Forelimb muscle (tissue), 1 donor: ENCODE measurements at regions not wholly inside any gene's neighbourhood (a gene's known extent, or its start where the extent isn't known, plus 50 kb on each side); places are given as distances from the start of the nearest gene placed in this dataset.

ENCODE experiments used
- DNase-seq: peaks from one replicate; pipeline ENCODE4 v3.0.0-alpha.2; 2013; ENCODE audit warnings: low read depth

DNA sequence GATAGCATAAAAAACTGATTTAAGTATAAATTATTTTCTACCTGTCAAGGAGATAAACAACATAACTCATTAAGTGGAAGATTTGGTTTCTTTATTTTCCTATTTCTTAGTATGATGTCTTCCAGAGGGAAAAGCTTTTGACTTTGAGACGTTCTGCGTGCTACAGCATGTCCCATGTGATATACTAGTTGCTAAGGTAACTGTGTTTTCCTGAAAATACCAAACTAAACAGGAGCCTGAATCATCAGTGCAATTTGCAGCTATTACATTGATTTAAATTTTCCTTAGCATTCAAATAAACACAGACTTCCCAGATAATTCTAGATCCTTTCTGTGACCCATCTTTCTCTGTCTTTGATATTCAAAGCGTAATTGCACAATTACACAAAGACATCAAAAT, 117.7 kb upstream of the P2RY1 start:
- no peak for DNase-seq

- DNase-seq = no peak
Measured at GRCh38 chr3:152718810-152719209, 116.1 kb upstream of the P2RY1 start.

DNA sequence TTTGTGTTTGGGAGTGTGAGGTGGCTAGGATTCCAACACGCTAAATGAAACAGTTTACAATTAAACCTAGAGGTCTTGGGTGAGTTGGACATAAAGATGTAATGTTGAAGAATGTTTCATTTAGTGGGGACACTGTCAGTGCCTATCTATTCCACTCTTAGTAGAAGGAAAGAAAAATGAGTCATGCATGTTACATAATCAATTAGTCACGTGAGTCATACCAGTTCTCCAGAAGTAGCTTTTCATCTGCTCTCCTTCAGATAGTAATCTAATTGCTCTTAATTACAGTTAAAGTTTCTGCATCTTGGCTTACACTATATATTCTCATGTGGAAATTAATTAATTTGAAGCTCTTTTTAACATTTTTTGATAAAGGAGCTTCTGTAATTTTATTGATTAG, 115.7 kb upstream of the P2RY1 start:
- DNase-seq = no peak

- DNase-seq = no peak
Measured at GRCh38 chr3:152720951-152721718, 113.8 kb upstream of the P2RY1 start.

DNA sequence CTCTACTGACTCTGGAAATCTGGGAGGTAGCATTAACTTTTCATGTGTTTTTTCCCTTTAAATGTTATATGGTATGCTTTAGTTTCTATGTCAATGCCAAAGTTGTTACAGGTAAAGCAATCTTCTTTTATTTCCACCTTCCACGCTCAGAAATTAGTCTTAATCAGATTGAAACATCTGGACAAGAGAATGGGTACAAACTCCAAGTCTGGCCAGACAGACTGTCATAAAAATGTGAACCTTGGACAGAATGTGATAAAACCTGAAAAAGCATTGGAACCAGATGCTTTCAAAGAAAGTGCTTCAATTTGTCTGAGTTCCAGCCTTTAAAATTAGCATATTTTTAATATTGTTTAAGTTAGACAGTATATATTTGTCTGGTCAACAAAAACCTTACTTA, 110.7 kb upstream of the P2RY1 start:
- no peak for DNase-seq

DNA sequence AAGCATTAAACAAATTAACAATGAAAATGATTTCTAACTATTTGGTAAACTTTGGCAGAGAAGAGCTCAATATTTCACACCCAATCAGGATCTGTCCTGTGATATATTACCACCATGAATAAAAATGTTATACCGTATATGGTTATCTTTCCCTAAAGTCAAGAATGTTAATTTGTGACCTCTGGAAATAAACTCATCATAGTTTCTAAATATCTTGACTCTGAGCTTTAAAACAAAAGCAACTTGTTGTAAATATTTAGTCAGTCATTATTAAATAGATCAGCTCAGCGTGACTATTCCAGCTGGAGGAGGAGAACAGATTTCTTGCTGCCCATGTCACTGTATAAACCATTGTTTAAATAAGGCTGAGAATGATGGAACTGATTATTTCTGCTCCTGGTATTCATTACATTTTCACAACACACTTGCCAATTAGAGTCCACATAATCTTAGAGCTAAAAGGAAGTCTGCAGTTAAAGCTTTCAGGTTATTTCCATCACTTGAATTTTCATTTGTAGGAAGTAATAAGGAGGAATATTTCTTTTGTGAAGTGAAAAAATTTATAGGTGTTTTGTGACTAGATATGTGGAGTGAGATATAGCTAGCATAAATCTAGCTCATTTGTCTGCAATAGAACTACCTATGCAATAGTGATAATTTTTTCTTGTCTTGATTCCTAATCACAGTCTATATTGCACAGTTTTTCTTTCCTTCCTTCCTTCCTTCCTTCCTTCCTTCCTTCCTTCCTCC, 106.5 kb upstream of the P2RY1 start:
- no peak for DNase-seq

DNA sequence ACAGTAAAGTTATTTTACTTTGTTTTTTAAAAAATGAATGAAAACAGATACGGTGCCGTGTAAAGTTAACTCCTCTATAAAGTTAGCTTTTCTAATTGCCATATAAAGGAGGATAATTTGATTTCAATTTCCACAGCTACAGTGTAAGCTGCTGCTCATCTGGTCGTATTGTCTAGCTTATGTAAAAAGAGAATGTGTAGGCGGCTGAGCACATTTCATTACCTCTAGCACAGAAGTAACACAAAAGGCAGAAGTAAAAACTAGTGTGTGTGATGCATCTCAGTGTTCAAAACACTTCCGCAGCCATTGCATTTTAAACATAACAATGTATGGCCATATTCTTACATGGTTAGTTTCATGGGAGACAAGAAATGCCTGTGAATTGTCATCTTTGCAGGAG, 105.0 kb upstream of the P2RY1 start:
- no peak for DNase-seq

DNA sequence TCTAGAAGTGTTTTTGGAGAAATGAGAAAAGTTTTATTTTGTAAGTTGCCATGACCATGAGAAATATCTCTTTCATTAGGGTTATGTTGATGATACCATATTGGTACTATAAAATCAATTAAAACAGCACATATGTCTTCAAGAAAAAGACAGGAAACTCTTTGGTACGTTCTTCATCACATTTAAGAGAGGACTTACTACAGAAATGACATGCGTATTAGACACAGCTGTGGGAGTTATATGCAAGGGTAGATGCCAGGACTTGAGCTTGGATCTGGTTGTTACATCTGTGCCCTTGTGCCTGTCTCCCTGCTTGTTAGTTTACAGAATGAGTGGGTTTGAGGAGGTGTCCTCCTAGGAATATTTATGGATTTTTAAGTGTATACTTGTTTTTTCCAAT, 103.4 kb upstream of the P2RY1 start:
- no peak for DNase-seq

DNA sequence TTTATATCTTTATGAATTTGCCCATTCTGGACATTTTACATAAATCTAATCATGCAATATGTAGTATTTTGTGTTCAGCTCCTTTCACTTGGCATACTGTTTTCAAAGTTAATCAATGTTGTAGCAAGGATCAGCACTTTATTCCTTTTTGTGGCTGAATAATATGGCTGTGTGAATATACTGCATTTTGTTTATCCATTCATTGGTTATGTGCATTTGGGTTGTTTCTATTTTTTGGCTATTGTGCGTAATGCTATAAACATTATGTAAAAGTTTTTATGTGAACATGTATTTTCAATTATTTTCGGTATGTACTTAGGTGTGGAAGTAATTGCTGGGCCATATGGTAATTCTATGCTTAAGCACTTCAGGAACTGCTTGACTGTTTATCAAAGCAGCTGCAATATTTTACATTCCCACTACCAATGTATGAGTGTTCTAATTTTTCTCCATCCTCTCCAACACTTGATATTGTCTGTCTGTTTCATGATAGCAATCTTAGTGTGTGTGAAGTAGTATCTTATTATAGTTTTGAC, 101.3 kb upstream of the P2RY1 start:
- no peak for DNase-seq

- DNase-seq = no peak
Measured at GRCh38 chr3:152737021-152737908, 97.7 kb upstream of the P2RY1 start.

DNA sequence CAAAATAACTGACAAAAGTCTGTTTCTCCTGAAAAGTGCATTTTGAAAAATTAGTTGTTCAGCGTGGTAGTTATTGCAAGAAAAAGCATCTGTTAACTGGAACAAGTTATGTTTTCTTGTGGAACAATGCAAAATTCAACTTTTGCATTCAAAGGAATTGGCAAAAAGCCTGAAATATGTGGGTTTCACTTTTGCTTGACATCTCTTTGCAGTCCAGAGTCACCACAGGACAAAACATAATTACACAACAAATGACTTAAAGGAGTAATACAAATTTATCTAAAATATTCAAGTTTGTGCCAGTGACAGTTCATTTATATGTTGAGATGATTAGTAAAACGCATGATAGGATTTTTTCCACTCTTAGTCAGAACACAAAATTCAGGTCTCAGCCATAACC, 96.3 kb upstream of the P2RY1 start:
- DNase-seq = peak; percentile 25

DNA sequence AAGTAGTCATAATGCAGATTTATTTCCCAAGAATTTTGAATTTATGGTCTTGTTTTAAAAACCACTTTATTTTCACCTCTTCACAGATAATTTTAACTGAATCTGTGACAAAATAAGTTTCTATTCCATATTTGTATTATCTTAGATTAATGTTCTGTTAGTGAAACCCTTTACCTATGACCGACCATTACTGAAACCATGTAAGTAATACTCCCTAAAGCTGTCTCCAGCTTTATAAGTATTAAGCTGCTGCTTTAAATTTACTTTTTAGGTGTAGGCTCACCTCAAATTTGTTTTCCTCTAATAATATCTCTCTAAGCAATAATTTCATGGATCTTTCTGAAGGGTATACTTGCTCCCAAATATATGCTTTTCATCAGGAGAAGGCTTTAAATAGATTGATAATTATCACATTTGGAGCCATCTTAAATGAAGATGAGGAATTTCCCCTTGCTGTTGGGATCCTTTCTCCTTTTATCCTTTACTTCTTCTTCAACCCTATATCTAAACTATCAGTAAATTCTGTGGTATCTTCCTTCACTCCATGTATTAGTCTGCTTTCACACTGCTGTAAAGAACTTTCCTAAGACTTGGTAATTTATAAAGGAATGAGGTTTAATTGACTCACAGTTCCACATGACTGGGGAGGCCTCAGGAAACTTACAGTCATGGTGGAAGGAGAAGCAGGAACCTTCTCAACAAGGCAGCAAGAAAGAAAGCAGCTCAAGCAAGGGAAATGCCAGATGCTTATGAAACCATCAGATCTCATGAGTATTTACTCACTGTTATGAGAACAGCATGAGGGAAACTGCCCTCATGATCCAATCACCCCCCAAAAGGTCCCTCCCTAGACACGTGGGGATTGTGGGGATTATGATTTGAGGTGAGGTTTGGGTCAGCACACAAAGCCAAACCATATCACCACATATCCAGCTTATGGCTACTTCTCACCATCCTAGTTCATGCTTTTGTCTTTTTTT, 92.3 kb upstream of the P2RY1 start:
- no peak for DNase-seq

DNA sequence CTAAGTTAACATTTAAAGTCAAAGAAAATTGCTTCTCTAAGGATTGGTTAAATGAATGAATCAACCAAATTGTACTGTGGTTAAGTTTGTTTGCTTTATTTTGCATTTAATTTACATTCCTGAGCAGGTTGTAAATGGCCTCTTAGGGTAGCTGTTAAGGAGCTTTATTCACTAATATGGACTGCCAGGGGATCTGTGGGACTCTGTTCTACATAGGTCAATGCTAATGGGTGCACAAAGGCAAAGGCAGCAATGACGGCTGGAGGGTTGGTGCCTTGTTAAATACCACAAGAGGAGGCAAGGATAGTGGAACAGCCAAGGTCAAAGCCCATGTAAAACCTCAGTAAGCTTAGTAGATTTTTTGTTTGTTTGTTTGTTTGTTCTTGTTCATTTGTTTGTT, 89.3 kb upstream of the P2RY1 start:
- no peak for DNase-seq

- no peak for DNase-seq
Measured at GRCh38 chr3:152754303-152754702, 80.6 kb upstream of the P2RY1 start.

- DNase-seq = no peak
Measured at GRCh38 chr3:152756807-152757206, 78.1 kb upstream of the P2RY1 start.

- DNase-seq = no peak
Measured at GRCh38 chr3:152760024-152760563, 74.8 kb upstream of the P2RY1 start.

GRCh38 chr3:152760591-152760990, 74.3 kb upstream of the P2RY1 start:
- no peak for DNase-seq

- no peak for DNase-seq
Measured at GRCh38 chr3:152768478-152768877, 66.5 kb upstream of the P2RY1 start.

- no peak for DNase-seq
Measured at GRCh38 chr3:152769523-152769922, 65.4 kb upstream of the P2RY1 start.

GRCh38 chr3:152770296-152770695, 64.6 kb upstream of the P2RY1 start:
- no peak for DNase-seq

DNA sequence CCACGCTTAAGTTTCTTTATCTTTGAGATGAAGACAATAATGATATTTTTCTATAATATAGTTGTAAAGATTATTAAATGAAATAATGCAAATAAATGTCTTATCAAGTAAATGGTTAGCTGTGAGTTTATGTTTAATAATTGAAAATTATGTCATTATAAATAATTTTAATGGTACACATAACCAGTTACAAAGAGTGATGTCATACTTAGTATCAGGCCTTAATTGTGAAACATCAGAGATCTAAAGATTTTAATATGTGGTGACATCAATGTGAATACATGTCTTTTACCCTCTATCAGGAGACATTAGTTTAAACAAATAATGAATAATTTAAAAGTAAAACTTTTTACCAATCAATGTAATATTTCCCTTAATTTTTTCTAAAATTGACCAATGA, 63.8 kb upstream of the P2RY1 start:
- DNase-seq = no peak
